HUES48 (cell line): ENCODE measurements at regions not wholly inside any gene's neighbourhood (a gene's known extent, or its start where the extent isn't known, plus 50 kb on each side); places are given as distances from the start of the nearest gene placed in this dataset.
"Not testable (repeated sequence)": the region's sequence is repeated elsewhere in the genome, so short reads cannot be mapped to it uniquely, and the experiment has no call there.

ENCODE experiments used
- H3K27ac ChIP-seq: one replicate; pipeline ENCODE4 v1.7.0; 2013; ENCODE audit warnings: low read depth, low read length, inconsistent platforms
- H3K27me3 ChIP-seq: 2 replicates; pipeline ENCODE4 v1.6.1; 2013; ENCODE audit warnings: mild to moderate bottlenecking, low read length; ENCODE audit not compliant: control insufficient read depth, insufficient read depth
- H3K36me3 ChIP-seq: 2 replicates; pipeline ENCODE4 v1.6.1; 2013; ENCODE audit warnings: low read length; ENCODE audit not compliant: control insufficient read depth, insufficient read depth
- H3K4me1 ChIP-seq: 2 replicates; pipeline ENCODE4 v1.6.1; 2013; ENCODE audit warnings: mild to moderate bottlenecking, low read length; ENCODE audit not compliant: control insufficient read depth, insufficient read depth
- H3K4me3 ChIP-seq: 2 replicates; pipeline ENCODE4 v1.5.1; 2013; ENCODE audit warnings: mild to moderate bottlenecking, low read depth, low read length
- H3K9ac ChIP-seq: 2 replicates; pipeline ENCODE4 v1.6.1; 2013; ENCODE audit warnings: mild to moderate bottlenecking, low read depth, low read length, moderate library complexity
- H3K9me3 ChIP-seq: 2 replicates; pipeline ENCODE4 v1.6.1; 2013; ENCODE audit warnings: low read length; ENCODE audit not compliant: control insufficient read depth, insufficient read depth

- not testable (repeated sequence) for H3K4me1 ChIP-seq, H3K9ac ChIP-seq, H3K9me3 ChIP-seq, H3K27me3 ChIP-seq, H3K4me3 ChIP-seq, H3K27ac ChIP-seq, H3K36me3 ChIP-seq
These were observed 380.0 kb downstream of the ANAPC1 start for GRCh38 chr2:111503844-111504570.

GRCh38 chr2:111504571-111504942 is 379.4 kb downstream of the ANAPC1 start:
- H3K9ac ChIP-seq, H3K4me3 ChIP-seq, H3K36me3 ChIP-seq, H3K9me3 ChIP-seq, H3K27me3 ChIP-seq, H3K4me1 ChIP-seq, H3K27ac ChIP-seq: not testable (repeated sequence)

GRCh38 chr2:111505267-111505666 is 378.7 kb downstream of the ANAPC1 start:
- H3K4me1 ChIP-seq, H3K9me3 ChIP-seq, H3K27ac ChIP-seq, H3K36me3 ChIP-seq, H3K9ac ChIP-seq, H3K27me3 ChIP-seq, H3K4me3 ChIP-seq: not testable (repeated sequence)

GRCh38 chr2:111506936-111507335 is 377.1 kb downstream of the ANAPC1 start:
- H3K9ac ChIP-seq, H3K27ac ChIP-seq, H3K9me3 ChIP-seq, H3K4me3 ChIP-seq, H3K27me3 ChIP-seq, H3K4me1 ChIP-seq, H3K36me3 ChIP-seq: not testable (repeated sequence)

GRCh38 chr2:111509225-111509869 is 374.6 kb downstream of the ANAPC1 start:
- H3K27ac ChIP-seq, H3K9ac ChIP-seq, H3K36me3 ChIP-seq, H3K4me1 ChIP-seq, H3K27me3 ChIP-seq, H3K9me3 ChIP-seq, H3K4me3 ChIP-seq: not testable (repeated sequence)

GRCh38 chr2:111510384-111510783 is 373.6 kb downstream of the ANAPC1 start:
- not testable (repeated sequence) for H3K4me3 ChIP-seq, H3K9ac ChIP-seq, H3K27me3 ChIP-seq, H3K4me1 ChIP-seq, H3K27ac ChIP-seq, H3K36me3 ChIP-seq, H3K9me3 ChIP-seq

GRCh38 chr2:111511062-111511461 is 372.9 kb downstream of the ANAPC1 start:
- H3K36me3 ChIP-seq, H3K4me3 ChIP-seq, H3K27ac ChIP-seq, H3K4me1 ChIP-seq, H3K9ac ChIP-seq, H3K9me3 ChIP-seq, H3K27me3 ChIP-seq: not testable (repeated sequence)

GRCh38 chr2:111512378-111512777 is 371.6 kb downstream of the ANAPC1 start:
- not testable (repeated sequence) for H3K36me3 ChIP-seq, H3K9me3 ChIP-seq, H3K4me3 ChIP-seq, H3K27me3 ChIP-seq, H3K9ac ChIP-seq, H3K27ac ChIP-seq, H3K4me1 ChIP-seq

- not testable (repeated sequence) for H3K27me3 ChIP-seq, H3K4me3 ChIP-seq, H3K9ac ChIP-seq, H3K9me3 ChIP-seq, H3K27ac ChIP-seq, H3K36me3 ChIP-seq, H3K4me1 ChIP-seq
These were observed 369.9 kb downstream of the ANAPC1 start for GRCh38 chr2:111514138-111514537.

- H3K4me3 ChIP-seq, H3K9ac ChIP-seq, H3K9me3 ChIP-seq, H3K27me3 ChIP-seq, H3K36me3 ChIP-seq, H3K27ac ChIP-seq, H3K4me1 ChIP-seq: not testable (repeated sequence)
These were observed 366.8 kb downstream of the ANAPC1 start for GRCh38 chr2:111517050-111517720.

GRCh38 chr2:111517721-111518053 is 366.3 kb downstream of the ANAPC1 start:
- H3K27me3 ChIP-seq, H3K9ac ChIP-seq, H3K4me3 ChIP-seq, H3K4me1 ChIP-seq, H3K27ac ChIP-seq, H3K9me3 ChIP-seq, H3K36me3 ChIP-seq: not testable (repeated sequence)
